A549 (cell line): ENCODE measurements at regions not wholly inside any gene's neighbourhood (a gene's known extent, or its start where the extent isn't known, plus 50 kb on each side); places are given as distances from the start of the nearest gene placed in this dataset.

Experiments used
- CBX8 ChIP-seq: fragments of 200-600 bp; sonication (generic); IDR thresholded peaks from 2 replicates; pipeline ENCODE4 v1.6.1; 2016
- CHD4 ChIP-seq: fragments of 200-600 bp; sonication (generic); IDR thresholded peaks from 2 replicates; pipeline ENCODE4 v1.6.1; 2016; ENCODE audit warnings: antibody characterized with exemption, mild to moderate bottlenecking, borderline replicate concordance
- E2F6 ChIP-seq: IDR thresholded peaks from 2 replicates; pipeline ENCODE4 v1.6.1; 2012; ENCODE audit warnings: low read depth, borderline replicate concordance
- EP300 ChIP-seq, 2 experiments: fragments of >200 bp; sonication (Bioruptor Twin); formaldehyde crosslinking; IDR thresholded peaks; 2 replicates in 1 of 2; 3 replicates in 1 of 2; pipeline ENCODE4 v1.6.1; 2016 to 2017
- MAZ ChIP-seq: fragments of 150-350 bp; IDR thresholded peaks from 2 replicates; pipeline ENCODE4 v1.6.1; 2014; ENCODE audit warnings: antibody characterized with exemption, low read depth, low read length, borderline replicate concordance
- POLR2A ChIP-seq: IDR thresholded peaks from 2 replicates; pipeline ENCODE4 v1.6.1; 2012; ENCODE audit warnings: mild to moderate bottlenecking, low read length
- RNF2 ChIP-seq: fragments of 200-600 bp; sonication (generic); IDR thresholded peaks from 2 replicates; pipeline ENCODE4 v1.6.1; 2016; ENCODE audit warnings: low read depth, mild to moderate bottlenecking, antibody characterized with exemption, moderate library complexity, borderline replicate concordance
- SMC3 ChIP-seq: fragments of >200 bp; sonication (Bioruptor Twin); formaldehyde crosslinking; IDR thresholded peaks from 3 replicates; pipeline ENCODE4 v1.6.1; 2018; ENCODE audit warnings: inconsistent platforms
- TF ChIP-seq, protein P1 (sequence below): fragments of >200 bp; sonication (Bioruptor Twin); formaldehyde crosslinking; IDR thresholded peaks from 3 replicates; pipeline ENCODE4 v1.5.1; 2016
- TF ChIP-seq, protein P2 (sequence below): fragments of 450-650 bp; IDR thresholded peaks from 2 replicates; pipeline ENCODE4 v1.6.1; 2014; ENCODE audit warnings: antibody characterized with exemption
- TF ChIP-seq, protein P3 (sequence below): IDR thresholded peaks from 2 replicates; pipeline ENCODE4 v1.6.1; 2012
- TF ChIP-seq, protein P4 (sequence below): fragments of 200-600 bp; sonication (generic); IDR thresholded peaks from 2 replicates; pipeline ENCODE4 v1.6.1; 2016; ENCODE audit warnings: antibody characterized with exemption, mild to moderate bottlenecking, moderate library complexity

GRCh38 chr2:145546091-145546490 lies 1026.2 kb upstream of the ZEB2 start:
- TF ChIP-seq, protein P1, sequence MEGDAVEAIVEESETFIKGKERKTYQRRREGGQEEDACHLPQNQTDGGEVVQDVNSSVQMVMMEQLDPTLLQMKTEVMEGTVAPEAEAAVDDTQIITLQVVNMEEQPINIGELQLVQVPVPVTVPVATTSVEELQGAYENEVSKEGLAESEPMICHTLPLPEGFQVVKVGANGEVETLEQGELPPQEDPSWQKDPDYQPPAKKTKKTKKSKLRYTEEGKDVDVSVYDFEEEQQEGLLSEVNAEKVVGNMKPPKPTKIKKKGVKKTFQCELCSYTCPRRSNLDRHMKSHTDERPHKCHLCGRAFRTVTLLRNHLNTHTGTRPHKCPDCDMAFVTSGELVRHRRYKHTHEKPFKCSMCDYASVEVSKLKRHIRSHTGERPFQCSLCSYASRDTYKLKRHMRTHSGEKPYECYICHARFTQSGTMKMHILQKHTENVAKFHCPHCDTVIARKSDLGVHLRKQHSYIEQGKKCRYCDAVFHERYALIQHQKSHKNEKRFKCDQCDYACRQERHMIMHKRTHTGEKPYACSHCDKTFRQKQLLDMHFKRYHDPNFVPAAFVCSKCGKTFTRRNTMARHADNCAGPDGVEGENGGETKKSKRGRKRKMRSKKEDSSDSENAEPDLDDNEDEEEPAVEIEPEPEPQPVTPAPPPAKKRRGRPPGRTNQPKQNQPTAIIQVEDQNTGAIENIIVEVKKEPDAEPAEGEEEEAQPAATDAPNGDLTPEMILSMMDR, result no peak
- TF ChIP-seq POLR2A, result no peak
- no peak for TF ChIP-seq CBX8
- TF ChIP-seq MAZ, result no peak
- no peak for TF ChIP-seq EP300 (IDR thresholded peaks at IDR 0.05)
- TF ChIP-seq, protein P2, sequence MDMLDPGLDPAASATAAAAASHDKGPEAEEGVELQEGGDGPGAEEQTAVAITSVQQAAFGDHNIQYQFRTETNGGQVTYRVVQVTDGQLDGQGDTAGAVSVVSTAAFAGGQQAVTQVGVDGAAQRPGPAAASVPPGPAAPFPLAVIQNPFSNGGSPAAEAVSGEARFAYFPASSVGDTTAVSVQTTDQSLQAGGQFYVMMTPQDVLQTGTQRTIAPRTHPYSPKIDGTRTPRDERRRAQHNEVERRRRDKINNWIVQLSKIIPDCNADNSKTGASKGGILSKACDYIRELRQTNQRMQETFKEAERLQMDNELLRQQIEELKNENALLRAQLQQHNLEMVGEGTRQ, result no peak
- TF ChIP-seq, protein P3, sequence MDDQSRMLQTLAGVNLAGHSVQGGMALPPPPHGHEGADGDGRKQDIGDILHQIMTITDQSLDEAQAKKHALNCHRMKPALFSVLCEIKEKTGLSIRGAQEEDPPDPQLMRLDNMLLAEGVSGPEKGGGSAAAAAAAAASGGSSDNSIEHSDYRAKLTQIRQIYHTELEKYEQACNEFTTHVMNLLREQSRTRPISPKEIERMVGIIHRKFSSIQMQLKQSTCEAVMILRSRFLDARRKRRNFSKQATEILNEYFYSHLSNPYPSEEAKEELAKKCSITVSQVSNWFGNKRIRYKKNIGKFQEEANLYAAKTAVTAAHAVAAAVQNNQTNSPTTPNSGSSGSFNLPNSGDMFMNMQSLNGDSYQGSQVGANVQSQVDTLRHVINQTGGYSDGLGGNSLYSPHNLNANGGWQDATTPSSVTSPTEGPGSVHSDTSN, result no peak
- no peak for TF ChIP-seq SMC3
- TF ChIP-seq E2F6, result no peak
- TF ChIP-seq RNF2, result no peak
- no peak for TF ChIP-seq CHD4
- TF ChIP-seq, protein P4, sequence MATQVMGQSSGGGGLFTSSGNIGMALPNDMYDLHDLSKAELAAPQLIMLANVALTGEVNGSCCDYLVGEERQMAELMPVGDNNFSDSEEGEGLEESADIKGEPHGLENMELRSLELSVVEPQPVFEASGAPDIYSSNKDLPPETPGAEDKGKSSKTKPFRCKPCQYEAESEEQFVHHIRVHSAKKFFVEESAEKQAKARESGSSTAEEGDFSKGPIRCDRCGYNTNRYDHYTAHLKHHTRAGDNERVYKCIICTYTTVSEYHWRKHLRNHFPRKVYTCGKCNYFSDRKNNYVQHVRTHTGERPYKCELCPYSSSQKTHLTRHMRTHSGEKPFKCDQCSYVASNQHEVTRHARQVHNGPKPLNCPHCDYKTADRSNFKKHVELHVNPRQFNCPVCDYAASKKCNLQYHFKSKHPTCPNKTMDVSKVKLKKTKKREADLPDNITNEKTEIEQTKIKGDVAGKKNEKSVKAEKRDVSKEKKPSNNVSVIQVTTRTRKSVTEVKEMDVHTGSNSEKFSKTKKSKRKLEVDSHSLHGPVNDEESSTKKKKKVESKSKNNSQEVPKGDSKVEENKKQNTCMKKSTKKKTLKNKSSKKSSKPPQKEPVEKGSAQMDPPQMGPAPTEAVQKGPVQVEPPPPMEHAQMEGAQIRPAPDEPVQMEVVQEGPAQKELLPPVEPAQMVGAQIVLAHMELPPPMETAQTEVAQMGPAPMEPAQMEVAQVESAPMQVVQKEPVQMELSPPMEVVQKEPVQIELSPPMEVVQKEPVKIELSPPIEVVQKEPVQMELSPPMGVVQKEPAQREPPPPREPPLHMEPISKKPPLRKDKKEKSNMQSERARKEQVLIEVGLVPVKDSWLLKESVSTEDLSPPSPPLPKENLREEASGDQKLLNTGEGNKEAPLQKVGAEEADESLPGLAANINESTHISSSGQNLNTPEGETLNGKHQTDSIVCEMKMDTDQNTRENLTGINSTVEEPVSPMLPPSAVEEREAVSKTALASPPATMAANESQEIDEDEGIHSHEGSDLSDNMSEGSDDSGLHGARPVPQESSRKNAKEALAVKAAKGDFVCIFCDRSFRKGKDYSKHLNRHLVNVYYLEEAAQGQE, result no peak
